Stomach (tissue), 8 donors: ENCODE measurements at regions not wholly inside any gene's neighbourhood (a gene's known extent, or its start where the extent isn't known, plus 50 kb on each side); places are given as distances from the start of the nearest gene placed in this dataset.
"Not testable (repeated sequence)": the region's sequence is repeated elsewhere in the genome, so short reads cannot be mapped to it uniquely, and the experiment has no call there.

ENCODE experiments used
- DNase-seq, 2 donors: peaks; one replicate each; pipeline versions ENCODE4 v3.0.0 to v3.0.0-alpha.2; 2013 to 2019
- H3K27ac ChIP-seq, 5 donors: fragments of 200-600 bp in 4 of 5; sonication (generic) in 4 of 5; one replicate each; pipeline ENCODE4 v1.5.1; 2013 to 2019; ENCODE audit warnings: mild to moderate bottlenecking in 1 of 5, moderate library complexity in 1 of 5
- H3K27me3 ChIP-seq, 3 donors: fragments of 200-600 bp; sonication (generic); one replicate each; pipeline ENCODE4 v1.5.1; 2017 to 2019; ENCODE audit warnings: mixed run types in 1 of 3
- H3K36me3 ChIP-seq, 4 donors: fragments of 200-600 bp; sonication (generic); 1 replicate in 3 of 4; 2 replicates in 1 of 4; pipeline ENCODE4 v1.5.1; 2016 to 2019
- H3K4me1 ChIP-seq, 4 donors: fragments of 200-600 bp; sonication (generic); one replicate each; pipeline ENCODE4 v1.5.1; 2016 to 2019
- H3K4me3 ChIP-seq, 4 donors: fragments of 200-600 bp; sonication (generic) in 3 of 4; one replicate each; pipeline ENCODE4 v1.5.1; 2016 to 2019; ENCODE audit warnings: mild to moderate bottlenecking in 1 of 4
- H3K9me3 ChIP-seq, 4 donors: fragments of 200-600 bp; sonication (generic); one replicate each; pipeline ENCODE4 v1.5.1; 2016 to 2019
- EP300 ChIP-seq: sonication (generic); formaldehyde crosslinking; IDR thresholded peaks from one replicate; pipeline ENCODE4 v1.6.1; 2017; ENCODE audit warnings: antibody characterized with exemption
- POLR2A ChIP-seq, 4 donors: fragments of 450-650 bp; IDR thresholded peaks; one replicate each; pipeline ENCODE4 v1.6.1; 2016; ENCODE audit warnings: antibody characterized with exemption in 4 of 4, control low read depth in 2 of 4, mild to moderate bottlenecking in 1 of 4, moderate library complexity in 1 of 4
- POLR2AphosphoS5 ChIP-seq, 3 donors: sonication (generic); formaldehyde crosslinking; IDR thresholded peaks; one replicate each; pipeline ENCODE4 v1.6.1; 2016; ENCODE audit warnings: antibody characterized with exemption in 3 of 3
- WGBS, 5 donors: extraction: QIAGEN DNeasy Blood & Tissue Kit in 3 of 5; methylation state at CpG; one replicate each; pipeline versions ENCODE4 v1.1.5 to v1.1.7; 2013 to 2018; 5-methylcytosine and 5-hydroxymethylcytosine counted together
- intact Hi-C: fragments of 100-400 bp; cut with DNase I; formaldehyde crosslinking; loops from one replicate; pipeline ENCODE4 v1.15.1; 2023; ENCODE audit warnings: low total_unique reads
- TF ChIP-seq, protein P1 (sequence below), 7 experiments: fragments of 450-650 bp in 4 of 7; fragments of 200-600 bp in 3 of 7; sonication (generic) in 3 of 7; IDR thresholded peaks; one replicate each; pipeline ENCODE4 v1.5.1; 2016 to 2019; ENCODE audit warnings: antibody characterized with exemption in 7 of 7, control low read depth in 2 of 7, mild to moderate bottlenecking in 1 of 7
- donor health status: healthy with polysubstance abuse.
- donor health status: Bipolar disorder and iron deficiency.
- donor health status: healthy.

DNA sequence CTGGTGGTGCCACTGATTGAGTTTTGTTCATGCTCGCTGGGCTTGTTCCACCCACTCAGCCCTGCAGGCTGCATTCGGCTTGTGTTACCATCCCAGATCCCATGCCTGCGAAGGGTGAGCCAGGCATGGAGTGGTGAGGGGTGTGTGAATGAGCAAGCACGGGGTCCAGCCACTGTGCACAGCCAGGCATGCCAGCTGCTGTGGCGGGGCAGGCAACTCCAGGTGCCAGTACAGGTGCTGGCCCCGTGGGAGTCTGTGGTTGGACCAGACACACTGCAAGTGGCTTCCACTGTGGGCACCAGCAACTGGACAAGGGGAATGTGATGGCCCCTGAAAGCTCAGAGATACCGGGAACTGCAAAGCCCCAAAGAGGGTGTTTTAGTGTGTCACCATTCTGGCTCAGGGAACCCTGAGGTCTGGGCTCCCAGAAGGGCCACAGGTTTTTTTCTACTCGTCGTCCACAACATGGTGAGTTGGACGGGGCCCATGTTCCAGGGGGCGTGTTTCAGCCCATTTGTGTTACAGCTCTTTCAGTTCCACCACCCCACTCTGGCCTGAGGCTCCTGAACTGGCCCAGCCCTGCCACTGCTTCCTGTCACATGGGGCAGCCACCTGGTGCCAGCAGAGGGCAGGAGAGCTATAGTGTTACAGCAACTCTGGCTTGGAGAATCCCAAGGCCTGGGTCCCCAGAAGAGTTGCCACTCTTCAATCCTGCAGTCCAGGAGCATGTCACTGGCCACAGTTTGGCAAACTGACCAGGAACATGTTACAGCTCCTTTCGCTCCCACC lies 217.0 kb upstream of the OBI1 start:
- no peak overlapping the region for H3K27ac ChIP-seq
- 75 to 85% (median 81%) methylated on average over 11 to 12 of the region's 12 CpGs for WGBS, 5 donors
- DNase-seq, result no peak
- H3K36me3 ChIP-seq, result no peaks in the 10 kb centered on the region
- H3K4me3 ChIP-seq, result no peak overlapping the region
- intact Hi-C loops, result no loop called here
- TF ChIP-seq POLR2A (IDR thresholded peaks at IDR 0.05) (no peak), POLR2AphosphoS5 (IDR thresholded peaks at IDR 0.05) (no peak), EP300 (no peak)
- TF ChIP-seq, protein P1, sequence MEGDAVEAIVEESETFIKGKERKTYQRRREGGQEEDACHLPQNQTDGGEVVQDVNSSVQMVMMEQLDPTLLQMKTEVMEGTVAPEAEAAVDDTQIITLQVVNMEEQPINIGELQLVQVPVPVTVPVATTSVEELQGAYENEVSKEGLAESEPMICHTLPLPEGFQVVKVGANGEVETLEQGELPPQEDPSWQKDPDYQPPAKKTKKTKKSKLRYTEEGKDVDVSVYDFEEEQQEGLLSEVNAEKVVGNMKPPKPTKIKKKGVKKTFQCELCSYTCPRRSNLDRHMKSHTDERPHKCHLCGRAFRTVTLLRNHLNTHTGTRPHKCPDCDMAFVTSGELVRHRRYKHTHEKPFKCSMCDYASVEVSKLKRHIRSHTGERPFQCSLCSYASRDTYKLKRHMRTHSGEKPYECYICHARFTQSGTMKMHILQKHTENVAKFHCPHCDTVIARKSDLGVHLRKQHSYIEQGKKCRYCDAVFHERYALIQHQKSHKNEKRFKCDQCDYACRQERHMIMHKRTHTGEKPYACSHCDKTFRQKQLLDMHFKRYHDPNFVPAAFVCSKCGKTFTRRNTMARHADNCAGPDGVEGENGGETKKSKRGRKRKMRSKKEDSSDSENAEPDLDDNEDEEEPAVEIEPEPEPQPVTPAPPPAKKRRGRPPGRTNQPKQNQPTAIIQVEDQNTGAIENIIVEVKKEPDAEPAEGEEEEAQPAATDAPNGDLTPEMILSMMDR (IDR thresholded peaks at IDR 0.05), result no peak
- H3K9me3 ChIP-seq, result no peaks in the 10 kb centered on the region
- H3K27me3 ChIP-seq, result no peaks in the 10 kb centered on the region
- H3K4me1 ChIP-seq, result no peaks in the 10 kb centered on the region

DNA sequence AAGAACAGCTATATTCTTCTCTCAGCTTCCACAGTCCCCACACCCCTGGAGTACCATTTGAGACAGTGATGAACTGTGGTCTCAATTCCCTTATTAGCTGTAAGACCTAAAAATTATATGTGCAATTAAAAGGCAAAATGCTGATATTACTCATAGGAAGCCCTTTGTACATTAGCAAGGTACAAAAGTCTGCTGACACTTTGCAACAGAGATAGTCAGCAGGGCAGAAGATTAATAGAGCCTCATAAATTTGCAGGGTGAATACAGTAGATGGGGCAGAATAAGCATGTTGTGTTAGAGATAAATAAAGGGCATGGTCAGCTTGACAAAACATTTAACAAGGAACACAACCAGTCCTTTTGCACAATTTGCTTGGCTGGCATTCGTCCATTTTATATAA lies 210.0 kb upstream of the OBI1 start:
- DNase-seq, result no peak
- no peaks in the 10 kb centered on the region for H3K27me3 ChIP-seq
- WGBS, 5 donors, result 47 to 81% (median 72%) methylated on average over 1 of the region's 1 CpG
- no peak overlapping the region for H3K4me3 ChIP-seq
- TF ChIP-seq POLR2AphosphoS5 (IDR thresholded peaks at IDR 0.05) (no peak), POLR2A (IDR thresholded peaks at IDR 0.05) (no peak), EP300 (no peak)
- TF ChIP-seq, protein P1 (IDR thresholded peaks at IDR 0.05), result no peak
- intact Hi-C loops, result no loop called here
- no peaks in the 10 kb centered on the region for H3K36me3 ChIP-seq
- no peaks in the 10 kb centered on the region for H3K4me1 ChIP-seq
- no peak overlapping the region for H3K27ac ChIP-seq
- peaks cover 0 to 4% (median 0%) of the 10 kb centered on the region in 4 donors for H3K9me3 ChIP-seq

DNA sequence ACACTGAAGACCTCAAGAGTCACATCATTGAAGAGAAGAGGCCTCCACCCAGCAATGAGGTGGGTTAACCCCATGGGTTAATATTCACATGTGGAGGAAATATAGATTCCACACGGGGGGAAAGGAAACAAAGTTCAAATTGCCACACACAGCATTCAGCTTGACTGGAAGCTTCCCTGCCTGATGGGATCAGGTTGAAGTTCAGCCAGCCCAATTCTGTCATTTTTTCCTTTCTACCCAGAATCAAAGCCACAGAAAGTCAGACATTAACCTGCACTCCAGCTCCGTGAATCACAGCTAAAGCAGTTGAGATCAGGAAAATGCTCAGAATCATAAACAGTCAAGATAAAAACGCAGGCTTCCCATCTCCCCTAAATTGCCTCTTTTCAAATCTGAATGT lies 208.7 kb upstream of the OBI1 start:
- no peaks in the 10 kb centered on the region for H3K4me1 ChIP-seq
- no peak for TF ChIP-seq POLR2AphosphoS5 (IDR thresholded peaks at IDR 0.05)
- TF ChIP-seq, protein P1 (IDR thresholded peaks at IDR 0.05), result no peak
- TF ChIP-seq POLR2A (IDR thresholded peaks at IDR 0.05), result no peak
- TF ChIP-seq EP300, result no peak
- H3K4me3 ChIP-seq, result no peak overlapping the region
- H3K36me3 ChIP-seq, result no peaks in the 10 kb centered on the region
- H3K27ac ChIP-seq, result no peak overlapping the region
- no peaks in the 10 kb centered on the region for H3K27me3 ChIP-seq
- no peak for DNase-seq
- peaks cover 0 to 4% (median 0%) of the 10 kb centered on the region in 4 donors for H3K9me3 ChIP-seq
- intact Hi-C loops, result no loop called here
- 55 to 72% (median 64%) methylated on average over 3 of the region's 3 CpGs for WGBS, 5 donors

DNA sequence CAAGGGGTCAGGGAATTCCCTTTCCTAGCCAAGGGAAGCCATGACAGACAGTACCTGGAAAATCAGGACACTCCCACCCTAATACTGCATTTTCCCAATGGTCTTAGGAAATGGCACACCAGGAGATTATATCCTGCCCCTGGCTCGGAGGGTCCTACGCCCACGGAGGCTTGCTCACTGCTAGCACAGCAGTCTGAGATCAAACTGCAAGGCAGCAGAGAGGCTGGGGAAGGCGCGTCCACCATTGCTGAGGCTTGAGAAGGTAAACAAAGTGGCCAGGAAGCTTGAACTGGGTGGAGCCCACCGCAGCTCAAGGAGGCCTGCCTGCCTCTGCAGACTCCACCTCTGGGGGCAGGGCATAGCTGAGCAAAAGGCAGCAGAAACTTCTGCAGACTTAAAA lies 207.1 kb upstream of the OBI1 start:
- H3K4me3 ChIP-seq, intact Hi-C loops, DNase-seq, H3K27ac ChIP-seq, H3K9me3 ChIP-seq, H3K4me1 ChIP-seq, H3K36me3 ChIP-seq, H3K27me3 ChIP-seq: not testable (repeated sequence)
- WGBS, 5 donors, result 47 to 66% (median 62%) methylated on average over 5 to 6 of the region's 6 CpGs

DNA sequence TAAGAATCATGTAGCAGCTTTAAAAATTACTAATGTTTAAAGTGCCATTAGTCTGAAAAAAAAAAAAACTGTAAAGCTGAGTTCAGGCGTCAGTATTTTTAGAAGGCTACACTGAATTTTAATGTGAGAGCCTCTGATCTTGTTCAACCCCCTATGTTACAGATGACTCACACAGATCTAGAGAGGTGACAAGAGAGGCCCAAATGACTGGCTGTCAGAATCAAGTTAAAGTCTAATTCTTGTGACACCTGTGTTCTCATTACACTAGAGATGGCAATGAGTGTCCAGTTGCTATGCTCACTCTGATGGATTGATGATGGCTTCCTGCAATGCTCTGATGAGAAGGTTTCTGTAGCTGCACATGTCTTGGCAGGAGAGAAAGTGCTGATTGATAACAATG lies 203.5 kb upstream of the OBI1 start:
- no peak overlapping the region for H3K27ac ChIP-seq
- peaks cover 0 to 6% (median 2%) of the 10 kb centered on the region in 4 donors for H3K9me3 ChIP-seq
- no peak overlapping the region for H3K4me3 ChIP-seq
- DNase-seq, result no peak
- intact Hi-C loops, result no loop called here
- 81 to 89% (median 83%) methylated on average over 1 of the region's 1 CpG for WGBS, 5 donors
- TF ChIP-seq, protein P1 (IDR thresholded peaks at IDR 0.05), result no peak
- TF ChIP-seq POLR2AphosphoS5 (IDR thresholded peaks at IDR 0.05) (no peak), POLR2A (IDR thresholded peaks at IDR 0.05) (no peak), EP300 (no peak)
- no peaks in the 10 kb centered on the region for H3K4me1 ChIP-seq
- no peaks in the 10 kb centered on the region for H3K27me3 ChIP-seq
- H3K36me3 ChIP-seq, result no peaks in the 10 kb centered on the region
